GM21825 (cell line): ENCODE measurements at regions not wholly inside any gene's neighbourhood (a gene's known extent, or its start where the extent isn't known, plus 50 kb on each side); places are given as distances from the start of the nearest gene placed in this dataset.
"Not testable (repeated sequence)": the region's sequence is repeated elsewhere in the genome, so short reads cannot be mapped to it uniquely, and the experiment has no call there.

Experiments used
- ATAC-seq: cut with Tn5 transposase; IDR thresholded peaks from one replicate; pipeline ENCODE4 v1.9.1; 2021; ENCODE audit warnings: mild to moderate bottlenecking, moderate library complexity; ENCODE audit not compliant: unreplicated experiment

DNA sequence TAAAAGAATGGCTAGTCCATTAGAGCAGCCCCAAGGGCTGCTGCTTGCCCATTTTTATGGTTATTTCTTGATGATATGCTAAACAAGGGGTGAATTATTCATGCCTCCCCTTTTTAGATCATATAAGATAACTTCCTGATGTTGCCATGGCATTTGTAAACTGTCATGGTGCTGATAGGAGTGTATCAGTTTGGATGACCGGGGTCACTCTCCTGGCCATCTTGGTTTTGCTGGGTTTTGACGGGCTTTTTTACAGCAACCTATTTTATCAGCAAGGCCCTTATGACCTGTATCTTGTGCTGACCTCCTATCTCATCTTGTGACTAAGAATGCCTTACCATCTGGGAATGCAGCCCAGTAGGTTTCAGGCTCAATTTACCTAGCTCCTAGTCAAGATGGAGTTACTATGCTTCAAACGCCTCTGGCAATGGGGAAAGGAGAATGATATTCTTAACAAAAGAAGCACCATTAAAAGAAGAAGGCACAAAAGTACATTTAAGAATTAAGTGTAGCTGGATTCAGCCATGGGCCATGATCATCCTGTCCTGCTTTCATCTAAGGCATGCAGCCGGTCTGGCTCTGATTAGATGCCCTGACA, 1156.0 kb downstream of the PCDH9 start:
- ATAC-seq, result no peak

DNA sequence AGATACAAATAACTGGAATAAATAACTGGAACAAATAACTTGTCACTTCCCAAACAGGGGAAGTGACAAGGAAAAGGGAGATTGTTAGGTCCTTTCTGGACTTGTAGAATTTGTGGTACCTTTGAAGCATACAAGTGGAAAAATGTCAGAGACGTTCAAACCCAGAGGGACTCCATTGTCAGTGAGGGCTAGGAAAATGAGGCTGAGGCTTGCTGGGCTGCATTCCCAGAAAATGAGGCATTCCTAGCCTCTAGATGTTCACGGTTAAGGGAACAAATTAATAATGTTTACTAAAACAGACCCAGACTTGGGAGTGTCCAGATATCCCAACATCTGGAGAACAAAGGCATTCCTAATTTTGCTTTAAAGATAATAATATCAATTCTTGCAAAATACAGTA, 1158.0 kb downstream of the PCDH9 start:
- ATAC-seq, result not testable (repeated sequence)

DNA sequence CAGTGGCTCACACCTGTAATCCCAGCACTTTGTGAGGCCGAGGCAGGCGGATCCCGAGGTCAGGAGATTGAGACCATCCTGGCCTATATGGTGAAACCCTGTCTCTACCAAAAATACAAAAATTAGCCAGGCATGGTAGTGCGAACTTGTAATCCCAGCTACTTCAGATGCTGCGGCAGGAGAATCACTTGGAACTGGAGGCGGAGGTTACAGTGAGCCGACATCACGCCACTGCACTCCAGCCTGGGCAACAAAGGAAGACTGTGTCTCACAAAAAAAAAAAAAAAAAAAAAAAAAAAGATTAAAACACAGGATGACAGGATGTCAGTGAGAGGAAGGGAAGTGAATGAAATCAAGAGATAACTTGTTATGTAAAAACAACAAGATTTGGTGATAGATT, 1158.5 kb downstream of the PCDH9 start:
- ATAC-seq, result no peak

DNA sequence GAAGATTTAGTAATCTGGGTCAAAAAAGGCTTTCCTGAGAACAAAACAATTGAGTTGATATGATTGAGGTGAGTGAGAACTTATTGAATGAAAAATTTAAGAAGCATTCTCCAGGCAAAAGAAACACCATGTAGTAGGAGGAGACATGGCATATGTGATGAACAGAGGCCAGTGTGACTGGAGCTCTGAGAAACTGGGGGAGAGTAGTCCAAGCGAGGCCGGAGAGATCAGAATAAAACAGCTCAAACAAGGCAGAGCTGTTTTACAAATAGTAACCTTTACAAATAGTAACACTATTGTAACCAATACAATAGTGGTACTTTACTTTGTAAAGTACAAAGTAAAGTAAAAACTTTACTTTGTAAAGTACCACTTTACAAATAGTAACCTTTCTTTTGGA, 1159.1 kb downstream of the PCDH9 start:
- no peak for ATAC-seq

- ATAC-seq, result no peak
Observed at GRCh38 chr13:66069570-66069969, 1160.6 kb downstream of the PCDH9 start.

DNA sequence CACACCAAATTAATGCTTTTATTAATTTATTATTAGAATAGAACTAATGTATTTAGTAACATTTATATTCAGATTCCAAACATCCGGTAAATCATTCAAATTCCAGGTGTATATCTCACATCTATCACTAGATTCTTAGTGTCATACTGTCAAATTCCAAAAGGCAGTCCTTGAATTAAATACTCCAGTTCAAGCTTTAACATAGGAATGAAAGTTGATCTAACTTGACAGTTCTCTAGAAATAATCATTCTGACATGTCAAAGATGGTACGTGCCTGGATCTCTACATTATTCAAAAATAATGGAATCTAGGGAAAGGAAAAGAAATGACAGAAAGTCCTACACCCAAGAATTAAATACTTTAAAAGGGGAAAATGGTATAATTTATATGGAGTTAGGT, 1161.5 kb downstream of the PCDH9 start:
- no peak for ATAC-seq

DNA sequence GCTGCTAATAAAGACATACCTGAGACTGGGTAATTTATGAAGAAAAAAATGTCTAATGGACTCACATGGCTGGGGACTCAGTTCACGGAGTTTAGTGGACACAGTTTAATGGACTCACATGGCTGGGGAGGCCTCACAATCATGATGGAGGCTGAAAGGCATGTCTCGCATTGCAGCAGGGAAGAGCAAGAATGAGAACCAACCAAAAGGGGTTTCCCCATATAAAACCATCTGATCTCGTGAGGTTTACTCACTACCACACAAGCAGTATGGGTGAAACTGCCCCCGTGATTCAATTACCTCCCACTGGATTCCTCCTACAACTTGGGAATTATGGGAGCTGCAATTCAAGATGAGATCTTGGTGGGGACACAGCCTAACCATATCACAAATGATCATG, 1181.2 kb downstream of the PCDH9 start:
- ATAC-seq, result no peak

DNA sequence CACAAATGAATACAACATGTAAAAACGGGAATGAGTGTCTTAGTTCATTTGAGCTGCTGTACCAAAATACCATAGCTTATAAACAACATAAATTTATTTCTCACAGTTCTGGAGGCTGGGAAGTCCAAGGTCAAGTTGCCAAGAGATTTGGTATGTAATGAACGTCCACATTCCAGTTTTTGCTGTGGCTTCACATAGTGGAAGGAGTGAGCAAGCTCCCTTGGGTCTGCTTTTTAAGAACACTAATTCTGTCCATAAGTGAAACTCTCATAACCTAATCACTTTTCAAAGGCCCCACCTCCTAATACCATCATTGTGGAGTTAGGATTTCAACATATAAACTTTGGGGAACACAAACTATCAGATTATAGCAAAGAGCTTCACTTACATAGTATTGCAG, 1189.6 kb downstream of the PCDH9 start:
- ATAC-seq, result no peak

DNA sequence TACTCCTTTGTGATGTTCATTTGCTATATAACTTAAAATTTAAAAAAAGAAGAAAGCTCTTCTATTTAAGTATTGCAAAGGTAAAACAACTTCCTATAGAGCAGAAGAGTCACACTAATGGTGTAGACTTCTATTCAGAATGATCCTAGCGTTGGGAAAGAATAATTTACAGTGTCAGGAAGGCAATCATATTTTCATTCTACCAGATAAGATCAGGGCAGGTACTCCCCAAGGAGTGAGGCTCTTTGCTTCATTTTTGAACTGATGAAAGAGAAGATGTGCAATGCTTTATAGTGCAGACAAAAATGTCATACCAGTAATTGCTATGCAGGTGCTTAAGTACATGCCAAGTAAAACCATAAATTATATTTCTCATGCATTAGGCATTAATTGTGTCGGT, 1193.0 kb downstream of the PCDH9 start:
- no peak for ATAC-seq

GRCh38 chr13:66036636-66037035, 1193.5 kb downstream of the PCDH9 start:
- no peak for ATAC-seq

- ATAC-seq, result no peak
Observed at GRCh38 chr13:66036024-66036614, 1194.0 kb downstream of the PCDH9 start.

DNA sequence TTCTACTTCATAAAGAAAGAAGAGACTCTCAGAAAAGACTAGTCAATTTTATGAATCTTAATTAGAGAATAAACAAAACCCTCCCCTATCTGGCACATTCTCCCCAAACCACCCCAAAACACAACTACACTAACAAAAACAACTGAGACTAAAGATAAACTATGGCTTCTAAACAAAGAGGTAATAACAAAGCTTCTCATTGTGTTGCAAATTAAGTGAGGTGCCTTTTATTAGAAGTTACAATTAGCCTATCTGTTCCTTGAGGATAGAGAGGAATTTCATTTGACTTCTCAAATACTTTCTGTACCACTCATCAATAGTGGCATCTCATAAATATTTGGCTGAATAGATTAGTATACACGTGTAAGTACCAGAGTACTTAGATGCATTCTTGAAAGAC, 1196.2 kb downstream of the PCDH9 start:
- no peak for ATAC-seq

- ATAC-seq, result no peak
Observed at GRCh38 chr13:66021846-66022245, 1208.3 kb downstream of the PCDH9 start.

- ATAC-seq, result no peak
Observed at GRCh38 chr13:66014771-66015170, 1215.4 kb downstream of the PCDH9 start.

DNA sequence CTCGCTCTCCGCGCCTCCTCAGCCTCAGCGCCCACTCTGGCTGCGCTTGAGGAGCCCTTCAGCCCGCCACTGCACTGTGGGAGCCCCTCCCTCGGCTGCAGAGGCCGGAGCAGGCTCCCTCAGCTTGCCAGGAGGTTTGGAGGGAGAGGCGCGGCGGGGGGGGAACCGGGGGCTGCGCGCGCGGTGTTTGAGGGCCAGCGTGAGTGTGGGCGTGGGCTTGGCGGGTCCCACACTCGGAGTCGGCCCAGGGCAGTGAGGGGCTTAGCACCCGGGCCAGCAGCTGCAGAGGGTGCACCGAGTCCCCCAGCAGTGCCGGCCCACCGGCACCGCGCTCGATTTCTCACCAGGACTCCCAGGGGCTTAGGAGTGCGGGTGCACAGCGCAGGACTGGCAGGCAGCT, 1220.9 kb downstream of the PCDH9 start:
- no peak for ATAC-seq

DNA sequence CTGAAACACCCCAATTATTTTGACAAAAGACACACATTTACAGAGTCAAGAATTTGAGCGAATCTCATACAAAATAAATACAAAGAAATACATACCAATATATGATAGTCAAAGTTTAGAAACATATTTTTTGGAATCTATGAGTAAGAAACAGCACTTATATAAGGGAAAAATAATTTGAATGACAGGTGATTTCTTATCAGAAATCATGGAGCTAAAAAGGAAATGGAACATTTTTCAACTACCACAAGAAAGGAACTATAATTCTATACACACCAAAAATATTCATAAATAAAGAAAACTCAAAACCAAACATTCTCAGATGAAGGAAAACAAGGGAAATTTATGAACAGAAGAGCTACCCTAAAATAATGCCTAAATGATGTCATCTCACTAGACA, 1226.6 kb downstream of the PCDH9 start:
- no peak for ATAC-seq

- ATAC-seq, result no peak
Observed at GRCh38 chr13:66001140-66001539, 1229.0 kb downstream of the PCDH9 start.

DNA sequence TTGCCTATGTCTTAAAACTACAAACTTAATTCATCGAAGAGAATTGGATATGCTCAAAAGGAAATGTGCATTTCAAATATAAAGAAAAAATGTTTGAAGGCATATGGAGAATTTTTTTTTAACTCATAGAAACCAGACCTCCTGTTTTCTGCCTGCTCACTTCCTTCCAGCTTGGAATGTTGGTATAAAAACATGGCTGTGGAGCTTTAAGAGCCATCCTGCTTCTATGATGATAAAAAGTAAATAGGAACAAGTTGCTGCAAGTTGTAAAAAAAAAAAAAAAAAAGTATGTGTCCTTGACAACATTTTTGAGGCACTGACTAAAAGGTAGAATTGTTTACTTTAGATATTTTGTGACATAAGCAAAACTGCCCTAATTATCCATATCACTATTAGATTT, 1230.7 kb downstream of the PCDH9 start:
- no peak for ATAC-seq

GRCh38 chr13:65990684-65991083, 1239.5 kb downstream of the PCDH9 start:
- no peak for ATAC-seq

- ATAC-seq, result no peak
Observed at GRCh38 chr13:65985612-65986011, 1244.5 kb downstream of the PCDH9 start.

GRCh38 chr13:65977525-65977924, 1252.6 kb downstream of the PCDH9 start:
- ATAC-seq, result no peak

- no peak for ATAC-seq
Observed at GRCh38 chr13:65971541-65971940, 1258.6 kb downstream of the PCDH9 start.

DNA sequence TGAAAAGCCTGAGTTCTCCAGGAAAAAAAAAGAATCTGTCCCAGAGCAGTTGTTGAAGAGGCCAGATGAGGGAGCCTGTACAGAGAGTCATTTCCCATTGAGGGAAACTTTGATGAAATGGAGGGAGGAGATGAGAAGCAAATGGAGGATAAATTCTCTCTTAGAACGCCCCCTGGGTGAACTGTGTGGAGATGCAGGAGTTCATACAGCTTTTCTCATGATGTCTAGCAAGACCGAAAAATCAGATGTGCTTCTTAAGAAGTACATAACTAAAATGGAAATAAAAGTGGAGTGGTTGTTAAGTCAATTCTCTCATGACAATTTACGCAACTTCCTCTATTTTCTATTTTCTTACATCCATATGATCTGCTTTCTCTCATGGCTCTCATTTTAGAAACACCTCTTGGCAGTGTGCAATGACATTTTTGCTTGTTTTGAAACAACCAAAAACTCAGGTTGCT, 1263.1 kb downstream of the PCDH9 start:
- ATAC-seq, result no peak
